OCI-LY1 (cell line): ENCODE measurements at regions not wholly inside any gene's neighbourhood (a gene's known extent, or its start where the extent isn't known, plus 50 kb on each side); places are given as distances from the start of the nearest gene placed in this dataset.
"Not testable (repeated sequence)": the region's sequence is repeated elsewhere in the genome, so short reads cannot be mapped to it uniquely, and the experiment has no call there.

ENCODE experiments used
- H2AFZ ChIP-seq: fragments of 200-600 bp; sonication (generic), shearing (Covaris generic); 2 replicates; pipeline ENCODE4 v1.6.0; 2014; ENCODE audit warnings: antibody characterized with exemption, mild to moderate bottlenecking, low read length
- H3F3A ChIP-seq: fragments of 200-600 bp; sonication (generic), shearing (Covaris generic); 2 replicates; pipeline ENCODE4 v1.6.0; 2014; ENCODE audit warnings: mild to moderate bottlenecking, antibody characterized with exemption, low read length, moderate library complexity; ENCODE audit not compliant: insufficient read depth
- H3K27ac ChIP-seq: fragments of 200-600 bp; sonication (generic); 2 replicates; pipeline ENCODE4 v1.5.1; 2014; ENCODE audit warnings: low read length, mixed run types, mild to moderate bottlenecking, low read depth; ENCODE audit not compliant: poor library complexity, severe bottlenecking
- H3K27me3 ChIP-seq: fragments of 200-600 bp; sonication (generic); 2 replicates; pipeline ENCODE4 v1.6.0; 2014; ENCODE audit warnings: antibody characterized with exemption, mild to moderate bottlenecking, low read length, moderate library complexity; ENCODE audit not compliant: insufficient read depth
- H3K36me3 ChIP-seq: fragments of 200-600 bp; sonication (generic); 2 replicates; pipeline ENCODE4 v1.6.1; 2014; ENCODE audit warnings: mild to moderate bottlenecking, antibody characterized with exemption, low read length, moderate library complexity, mixed read lengths; ENCODE audit not compliant: insufficient read depth
- H3K4me1 ChIP-seq: fragments of 200-600 bp; sonication (generic); 2 replicates; pipeline ENCODE4 v1.5.1; 2014; ENCODE audit warnings: mild to moderate bottlenecking, low read length, moderate library complexity; ENCODE audit not compliant: insufficient read depth, severe bottlenecking
- H3K4me2 ChIP-seq: fragments of 200-600 bp; sonication (generic), shearing (Covaris generic); 2 replicates; pipeline ENCODE4 v1.6.1; 2014; ENCODE audit warnings: low read length
- H3K4me3 ChIP-seq: fragments of 200-600 bp; sonication (generic); 2 replicates; pipeline ENCODE4 v1.5.1; 2014; ENCODE audit warnings: low read length, low read depth, mild to moderate bottlenecking, mixed read lengths; ENCODE audit not compliant: poor library complexity, severe bottlenecking
- H3K79me2 ChIP-seq: fragments of 200-600 bp; shearing (Covaris generic); 2 replicates; pipeline ENCODE4 v1.6.1; 2016; ENCODE audit warnings: mixed run types, low read length, mixed read lengths; ENCODE audit not compliant: insufficient read depth
- H3K9ac ChIP-seq: fragments of 200-600 bp; sonication (generic), shearing (Covaris generic); 2 replicates; pipeline ENCODE4 v1.6.1; 2014; ENCODE audit warnings: mild to moderate bottlenecking, low read length, mixed read lengths
- H3K9me2 ChIP-seq: fragments of 200-600 bp; sonication (generic), shearing (Covaris generic); 2 replicates; pipeline ENCODE4 v1.6.1; 2014; ENCODE audit warnings: low read depth, mild to moderate bottlenecking, low read length, mixed read lengths
- H3K9me3 ChIP-seq: fragments of 200-600 bp; shearing (Covaris generic); 2 replicates; pipeline ENCODE4 v1.6.1; 2014; ENCODE audit warnings: low read length, mixed read lengths
- H4K20me1 ChIP-seq: fragments of 200-600 bp; sonication (generic), shearing (Covaris generic); 2 replicates; pipeline ENCODE4 v1.6.0; 2016; ENCODE audit warnings: mild to moderate bottlenecking, low read length; ENCODE audit not compliant: insufficient read depth
- EZH2 ChIP-seq: fragments of 200-600 bp; sonication (generic), shearing (Covaris generic); IDR thresholded peaks from 2 replicates; pipeline ENCODE4 v1.8.0; 2017; ENCODE audit warnings: borderline replicate concordance, mixed run types, mild to moderate bottlenecking, antibody characterized with exemption, low read length, moderate library complexity, mixed read lengths
- TF ChIP-seq, protein P1 (sequence below): fragments of 200-600 bp; sonication (generic), shearing (Covaris generic); IDR thresholded peaks from 2 replicates; pipeline ENCODE4 v1.5.1; 2017; ENCODE audit warnings: mild to moderate bottlenecking, antibody characterized with exemption, low read length, moderate library complexity, mixed read lengths

DNA sequence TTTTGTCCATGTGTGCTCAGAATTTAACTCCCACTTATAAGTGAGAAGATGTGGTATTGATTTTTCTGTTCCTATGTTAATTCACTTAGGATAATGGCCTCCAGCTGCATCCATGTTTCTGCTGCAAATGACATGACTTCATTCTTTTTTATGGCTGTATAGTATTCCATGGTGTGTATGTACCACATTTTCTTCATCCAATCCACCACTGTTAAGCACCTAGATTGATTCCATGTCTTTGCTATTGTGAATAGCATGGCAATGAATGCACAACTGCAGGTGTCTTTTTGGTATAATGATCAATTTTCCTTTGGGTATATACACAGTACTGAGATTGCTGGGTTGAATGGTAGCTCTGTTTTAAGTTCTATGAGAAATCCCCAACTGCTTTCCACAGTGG lies 657.7 kb downstream of the ETNK1 start:
- TF ChIP-seq, protein P1, sequence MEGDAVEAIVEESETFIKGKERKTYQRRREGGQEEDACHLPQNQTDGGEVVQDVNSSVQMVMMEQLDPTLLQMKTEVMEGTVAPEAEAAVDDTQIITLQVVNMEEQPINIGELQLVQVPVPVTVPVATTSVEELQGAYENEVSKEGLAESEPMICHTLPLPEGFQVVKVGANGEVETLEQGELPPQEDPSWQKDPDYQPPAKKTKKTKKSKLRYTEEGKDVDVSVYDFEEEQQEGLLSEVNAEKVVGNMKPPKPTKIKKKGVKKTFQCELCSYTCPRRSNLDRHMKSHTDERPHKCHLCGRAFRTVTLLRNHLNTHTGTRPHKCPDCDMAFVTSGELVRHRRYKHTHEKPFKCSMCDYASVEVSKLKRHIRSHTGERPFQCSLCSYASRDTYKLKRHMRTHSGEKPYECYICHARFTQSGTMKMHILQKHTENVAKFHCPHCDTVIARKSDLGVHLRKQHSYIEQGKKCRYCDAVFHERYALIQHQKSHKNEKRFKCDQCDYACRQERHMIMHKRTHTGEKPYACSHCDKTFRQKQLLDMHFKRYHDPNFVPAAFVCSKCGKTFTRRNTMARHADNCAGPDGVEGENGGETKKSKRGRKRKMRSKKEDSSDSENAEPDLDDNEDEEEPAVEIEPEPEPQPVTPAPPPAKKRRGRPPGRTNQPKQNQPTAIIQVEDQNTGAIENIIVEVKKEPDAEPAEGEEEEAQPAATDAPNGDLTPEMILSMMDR = no peak
- TF ChIP-seq EZH2 = no peak
- no peak overlapping the region for H2AFZ ChIP-seq
- H3K9me2 ChIP-seq = no peaks in the 10 kb centered on the region
- no peaks in the 10 kb centered on the region for H3F3A ChIP-seq
- H3K27ac ChIP-seq = no peak overlapping the region
- H4K20me1 ChIP-seq = no peaks in the 10 kb centered on the region
- H3K9ac ChIP-seq = no peak overlapping the region
- H3K4me1 ChIP-seq = no peaks in the 10 kb centered on the region
- no peaks in the 10 kb centered on the region for H3K27me3 ChIP-seq
- no peak overlapping the region for H3K4me2 ChIP-seq
- no peaks in the 10 kb centered on the region for H3K9me3 ChIP-seq
- no peaks in the 10 kb centered on the region for H3K79me2 ChIP-seq
- no peaks in the 10 kb centered on the region for H3K36me3 ChIP-seq
- no peak overlapping the region for H3K4me3 ChIP-seq

DNA sequence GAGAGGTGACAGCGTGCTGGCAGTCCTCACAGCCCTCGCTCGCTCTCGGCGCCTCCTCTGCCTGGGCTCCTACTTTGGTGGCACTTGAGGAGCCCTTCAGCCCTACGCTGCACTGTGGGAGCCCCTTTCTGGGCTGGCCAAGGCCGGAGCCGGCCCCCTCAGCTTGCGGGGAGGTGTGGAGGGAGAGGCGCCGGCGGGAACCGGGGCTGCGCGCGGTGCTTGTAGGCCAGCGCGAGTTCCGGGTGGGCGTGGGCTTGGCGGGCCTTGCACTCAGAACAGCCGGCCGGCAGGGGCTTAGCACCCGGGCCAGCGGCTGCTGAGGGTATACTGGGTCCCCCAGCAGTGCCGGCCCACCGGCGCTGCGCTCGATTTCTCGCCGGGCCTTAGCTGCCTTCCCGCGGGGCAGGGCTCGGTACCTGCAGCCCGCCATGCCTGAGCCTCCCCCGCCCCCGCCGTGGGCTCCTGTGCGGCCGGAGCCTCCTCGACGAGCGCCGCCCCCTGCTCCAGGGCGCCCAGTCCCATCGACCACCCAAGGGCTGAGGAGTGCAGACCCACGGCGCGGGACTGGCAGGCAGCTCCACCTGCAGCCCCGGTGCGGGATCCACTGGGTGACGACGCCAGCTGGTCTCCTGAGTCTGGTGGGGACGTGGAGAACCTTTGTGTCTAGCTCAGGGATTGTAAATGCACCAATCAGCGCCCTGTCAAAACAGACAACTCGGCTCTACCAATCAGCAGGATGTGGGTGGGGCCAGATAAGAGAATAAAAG lies 661.0 kb downstream of the ETNK1 start:
- not testable (repeated sequence) for H3K79me2 ChIP-seq, H3K36me3 ChIP-seq, H2AFZ ChIP-seq, H3K4me1 ChIP-seq, H4K20me1 ChIP-seq, H3K9me3 ChIP-seq, H3K9ac ChIP-seq, H3K4me2 ChIP-seq, H3K4me3 ChIP-seq, H3F3A ChIP-seq, H3K27me3 ChIP-seq, H3K9me2 ChIP-seq, H3K27ac ChIP-seq

DNA sequence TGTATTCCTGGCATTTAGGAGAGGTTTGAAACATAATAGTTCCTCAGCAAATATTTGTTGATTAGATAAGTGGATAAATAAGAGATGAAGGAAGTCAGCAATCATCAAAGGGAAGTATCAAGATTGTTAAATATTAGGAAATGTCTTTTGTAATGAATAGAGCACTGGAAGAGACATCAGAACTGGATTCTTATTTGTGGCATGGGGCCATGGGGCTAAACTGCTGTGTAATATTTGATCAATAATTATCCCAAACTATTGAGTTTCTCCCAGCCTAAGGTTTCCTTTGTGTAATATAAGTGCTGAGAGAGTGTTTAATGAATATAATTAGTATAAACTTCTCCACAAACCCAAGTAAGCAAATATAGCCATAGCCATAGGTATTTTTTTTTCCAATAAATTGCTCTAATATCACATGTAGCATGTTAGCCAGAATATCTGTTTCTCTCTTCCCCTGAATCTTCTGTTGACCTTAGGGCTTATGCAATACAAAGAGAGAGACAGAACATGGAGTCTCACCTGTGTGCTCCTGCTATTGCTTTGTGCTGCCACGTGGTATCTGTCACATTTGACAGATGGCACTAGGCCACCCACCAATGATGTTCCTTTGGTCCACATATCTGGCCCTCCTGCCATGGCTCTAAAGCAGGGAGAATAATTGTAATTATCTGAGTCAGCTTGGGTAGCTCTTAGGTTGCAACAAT lies 658.7 kb downstream of the SOX5 start:
- no peaks in the 10 kb centered on the region for H3K9me2 ChIP-seq
- H3K9me3 ChIP-seq = no peaks in the 10 kb centered on the region
- H3K27me3 ChIP-seq = no peaks in the 10 kb centered on the region
- H3K9ac ChIP-seq = no peak overlapping the region
- H4K20me1 ChIP-seq = no peaks in the 10 kb centered on the region
- H3K4me1 ChIP-seq = no peaks in the 10 kb centered on the region
- no peak overlapping the region for H3K4me2 ChIP-seq
- H3K36me3 ChIP-seq = no peaks in the 10 kb centered on the region
- no peak overlapping the region for H3K27ac ChIP-seq
- H3K79me2 ChIP-seq = no peaks in the 10 kb centered on the region
- no peak overlapping the region for H2AFZ ChIP-seq
- H3F3A ChIP-seq = no peaks in the 10 kb centered on the region
- TF ChIP-seq EZH2 = no peak
- TF ChIP-seq, protein P1 = no peak
- no peak overlapping the region for H3K4me3 ChIP-seq

DNA sequence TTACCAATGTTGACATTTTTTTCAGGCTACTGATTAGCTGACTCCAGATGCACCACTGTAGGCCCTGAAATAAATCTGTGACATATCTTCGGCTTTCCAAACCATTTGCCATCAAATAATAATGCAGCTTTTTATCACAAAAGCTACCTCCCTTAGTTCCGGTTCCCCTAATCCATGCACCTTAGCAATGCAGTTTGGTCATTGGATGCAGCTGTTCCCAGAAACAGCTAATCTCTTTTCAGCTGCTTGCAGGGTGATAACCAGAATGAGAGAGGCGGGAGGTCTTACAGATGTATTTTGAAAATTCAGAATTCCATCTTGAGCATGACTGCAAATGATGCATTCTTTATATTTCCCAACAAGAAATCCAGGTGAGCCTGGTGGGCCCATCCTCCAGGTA lies 646.2 kb downstream of the SOX5 start:
- Histone ChIP-seq H3K4me2 (no peak overlapping the region), H4K20me1 (no peaks in the 10 kb centered on the region), H2AFZ (no peak overlapping the region), H3K27ac (no peak overlapping the region), H3K9me2 (no peaks in the 10 kb centered on the region), H3K4me1 (no peaks in the 10 kb centered on the region), H3K9ac (no peak overlapping the region), H3K4me3 (no peak overlapping the region), H3K79me2 (no peaks in the 10 kb centered on the region), H3K36me3 (no peaks in the 10 kb centered on the region), H3F3A (no peaks in the 10 kb centered on the region), H3K27me3 (no peaks in the 10 kb centered on the region), H3K9me3 (no peaks in the 10 kb centered on the region)
- TF ChIP-seq, protein P1 = no peak
- no peak for TF ChIP-seq EZH2
